ENCODE measurements at regions not wholly inside any gene's neighbourhood (a gene's known extent, or its start where the extent isn't known, plus 50 kb on each side); places are given as distances from the start of the nearest gene placed in this dataset.

DNA sequence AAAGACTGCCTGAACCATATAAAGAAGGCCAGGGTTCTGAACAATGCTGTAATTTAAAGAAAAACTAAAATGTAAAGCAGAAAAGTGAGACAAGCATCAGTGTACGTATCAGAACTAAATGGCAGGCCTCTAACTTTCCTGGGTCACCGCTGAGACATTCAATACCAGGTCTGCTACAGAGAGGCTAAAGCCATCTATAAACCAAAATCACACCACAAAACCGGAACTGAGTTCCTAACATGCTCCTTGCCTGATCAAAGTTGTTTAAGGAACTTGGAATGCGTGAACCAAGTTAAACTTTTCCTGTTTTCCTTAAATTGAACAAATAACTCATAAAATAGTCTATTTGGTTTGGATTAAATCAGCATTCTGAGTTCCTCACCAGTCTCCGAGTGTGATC, 55.3 kb upstream of the TECRL start:
- no peak for DNase-seq (ENCODE audit: low spot score)

All from mucosa of gallbladder (tissue), 1 donor.